GM18499 (cell line): ENCODE measurements at regions not wholly inside any gene's neighbourhood (a gene's known extent, or its start where the extent isn't known, plus 50 kb on each side); places are given as distances from the start of the nearest gene placed in this dataset.
A peak's percentile ranks its signal among the peaks of the same experiment; 100 is the strongest.
"Not testable (repeated sequence)": the region's sequence is repeated elsewhere in the genome, so short reads cannot be mapped to it uniquely, and the experiment has no call there.

Experiments
- ATAC-seq: cut with Tn5 transposase; IDR thresholded peaks from one replicate; pipeline ENCODE4 v1.9.1; 2021; ENCODE audit warnings: moderate number of reproducible peaks; ENCODE audit not compliant: insufficient read depth, unreplicated experiment

DNA sequence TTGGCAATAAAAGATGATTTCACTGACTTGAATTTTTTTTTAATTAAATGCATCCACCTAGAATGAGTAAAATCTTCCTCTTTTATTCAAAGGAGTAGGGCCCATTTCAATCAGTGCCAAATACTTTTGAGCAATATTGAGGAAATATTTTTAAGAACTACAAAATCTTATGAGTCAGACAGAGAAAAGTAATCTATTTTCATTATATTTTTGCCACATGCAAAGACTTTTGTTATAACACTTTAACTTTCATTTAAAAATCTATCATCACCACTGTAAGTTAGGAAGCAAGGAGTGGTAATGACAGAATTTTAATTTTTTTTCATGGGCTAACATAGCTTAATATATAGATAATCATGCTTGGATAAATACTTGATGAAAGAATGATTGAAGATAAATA lies 345.2 kb upstream of the KITLG start:
- no peak for ATAC-seq

DNA sequence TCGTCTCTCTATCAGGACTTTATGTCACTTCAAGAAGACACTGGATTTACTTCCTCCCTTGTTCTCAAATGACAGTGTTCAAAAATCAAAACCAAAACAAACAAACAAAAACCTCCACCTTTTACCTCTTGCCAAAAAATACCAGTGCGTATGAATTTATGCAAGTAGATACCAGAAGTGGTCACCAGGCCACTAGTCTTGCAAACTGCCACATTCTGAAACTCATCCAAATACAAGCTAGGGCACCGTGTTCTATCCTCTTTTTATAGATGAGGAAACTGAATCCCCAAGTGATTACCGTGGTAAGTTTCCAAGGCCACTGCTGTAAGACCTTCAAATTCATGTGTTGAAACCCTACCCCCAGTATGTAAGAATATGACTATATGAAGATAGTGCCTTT lies 343.9 kb upstream of the KITLG start:
- no peak for ATAC-seq

DNA sequence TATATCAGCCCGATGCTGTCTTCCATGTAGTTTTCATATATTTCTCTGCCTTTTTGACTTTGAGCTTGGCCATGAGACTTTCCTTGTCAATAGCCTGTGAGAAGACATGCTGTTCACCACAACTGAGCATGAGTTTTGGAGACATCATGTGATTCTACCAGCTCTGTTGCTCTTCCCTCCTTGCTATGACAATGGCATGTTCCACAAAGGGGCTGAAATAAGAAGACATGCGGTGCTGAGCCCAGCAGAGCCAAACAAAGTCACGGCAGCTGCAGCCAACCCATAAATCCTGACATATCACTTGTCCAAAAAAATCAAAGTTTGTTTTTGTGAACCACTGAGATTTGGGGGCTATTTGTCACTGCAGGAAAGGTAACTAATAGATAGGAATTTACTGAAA lies 343.4 kb upstream of the KITLG start:
- ATAC-seq: no peak

DNA sequence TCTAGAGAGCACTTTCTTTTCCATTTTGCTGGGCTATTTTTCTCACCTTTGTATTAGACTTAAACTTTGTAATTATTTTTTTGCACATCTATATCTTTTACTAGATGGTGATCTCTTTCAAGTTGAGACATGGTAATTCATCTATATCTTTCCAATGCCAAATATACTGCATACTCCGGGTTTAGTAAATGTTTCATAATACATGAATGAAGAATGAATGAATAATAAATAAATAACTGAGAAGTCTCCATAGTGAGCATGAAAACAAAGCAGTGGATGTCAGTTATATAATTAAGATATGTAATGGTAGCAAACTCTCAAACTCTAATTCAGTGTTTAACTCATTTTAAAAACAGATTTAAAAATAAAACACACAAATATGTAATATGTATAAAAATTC lies 342.5 kb upstream of the KITLG start:
- ATAC-seq: no peak

DNA sequence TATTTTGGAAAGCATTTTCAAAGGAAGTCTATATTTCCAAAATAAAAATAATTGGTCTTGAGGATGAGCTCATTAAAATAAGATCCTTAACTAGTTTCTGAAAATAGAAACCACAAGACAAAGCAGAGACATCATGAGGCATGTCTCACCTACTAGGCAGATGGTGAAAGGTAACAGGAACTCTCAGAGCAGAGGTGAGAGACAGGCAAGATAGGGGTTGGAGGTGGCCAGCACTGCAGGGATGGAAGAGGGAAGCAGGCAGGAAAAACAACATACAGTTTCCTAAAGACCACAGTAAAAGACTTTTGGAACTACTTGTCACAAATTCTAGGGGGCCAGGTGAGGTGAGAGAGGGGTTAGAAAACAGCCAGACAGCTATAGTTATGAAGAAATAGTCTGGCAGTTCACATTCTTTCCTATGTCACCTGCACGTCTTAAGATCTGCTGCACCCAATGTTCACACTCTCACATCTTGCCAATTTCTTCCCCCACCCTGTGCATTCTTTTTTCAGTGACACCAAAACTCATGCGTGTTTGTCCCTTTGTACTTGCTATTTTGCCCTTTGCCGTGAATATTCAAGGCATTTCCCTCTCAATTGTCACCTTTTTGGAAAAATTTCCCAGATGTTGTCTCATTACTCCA lies 341.7 kb upstream of the KITLG start:
- no peak for ATAC-seq

DNA sequence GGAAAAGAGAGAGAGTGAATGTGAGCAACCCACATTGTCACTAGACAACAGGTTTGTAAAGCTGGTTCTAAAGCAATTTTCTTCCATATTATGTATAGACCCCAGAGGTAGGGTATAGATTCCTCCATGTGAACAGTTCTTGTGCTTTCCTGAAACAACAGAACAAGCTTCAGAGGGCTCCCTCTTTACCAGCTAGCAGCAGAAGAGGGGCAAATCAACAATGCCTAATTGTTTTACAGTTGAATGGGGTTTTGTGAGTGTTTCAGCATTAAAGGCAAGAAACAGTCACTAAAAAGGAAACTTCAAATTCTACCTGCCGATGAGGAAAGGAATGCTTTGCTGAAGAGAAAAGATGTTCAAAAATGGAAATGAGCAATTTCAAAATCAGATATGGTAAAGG lies 341.2 kb upstream of the KITLG start:
- ATAC-seq: no peak

DNA sequence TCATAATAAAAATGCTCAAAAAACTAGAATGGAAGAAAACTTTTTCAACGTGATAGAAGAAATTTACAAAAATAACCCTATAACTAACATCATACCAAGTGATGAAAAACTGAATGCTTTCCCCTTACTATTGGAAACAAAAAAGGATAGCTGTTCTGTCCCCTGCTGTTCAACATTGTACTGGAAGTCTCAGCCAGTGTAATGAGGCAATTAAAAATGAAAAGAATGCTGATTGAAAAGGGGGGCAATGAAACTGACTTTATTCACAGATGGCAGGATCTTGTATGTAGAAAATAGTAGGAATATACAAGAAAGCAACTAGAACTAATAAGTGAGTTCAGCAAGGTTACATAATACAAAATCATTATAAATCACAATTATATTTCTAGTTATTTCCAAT lies 337.9 kb upstream of the KITLG start:
- ATAC-seq: no peak

DNA sequence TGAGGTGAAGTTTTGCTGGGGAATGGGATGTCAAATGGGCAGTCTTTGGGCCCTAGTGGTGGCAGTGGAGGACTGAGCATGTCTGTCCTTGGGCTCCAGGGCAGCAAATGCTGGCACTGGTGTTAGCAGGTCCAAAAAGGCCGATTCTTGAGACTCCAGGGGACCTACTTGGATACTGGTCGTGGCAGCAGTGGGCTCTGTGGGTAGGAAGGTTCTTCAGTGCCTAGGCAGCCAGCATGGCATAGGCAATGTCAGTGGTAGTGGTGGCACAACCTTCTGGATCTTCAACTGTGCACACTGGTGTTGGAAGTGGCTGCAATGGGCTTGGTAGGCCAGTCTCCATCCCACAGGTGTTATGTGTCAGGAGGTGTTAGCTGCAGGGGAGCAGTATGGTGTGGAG lies 334.7 kb upstream of the KITLG start:
- no peak for ATAC-seq

DNA sequence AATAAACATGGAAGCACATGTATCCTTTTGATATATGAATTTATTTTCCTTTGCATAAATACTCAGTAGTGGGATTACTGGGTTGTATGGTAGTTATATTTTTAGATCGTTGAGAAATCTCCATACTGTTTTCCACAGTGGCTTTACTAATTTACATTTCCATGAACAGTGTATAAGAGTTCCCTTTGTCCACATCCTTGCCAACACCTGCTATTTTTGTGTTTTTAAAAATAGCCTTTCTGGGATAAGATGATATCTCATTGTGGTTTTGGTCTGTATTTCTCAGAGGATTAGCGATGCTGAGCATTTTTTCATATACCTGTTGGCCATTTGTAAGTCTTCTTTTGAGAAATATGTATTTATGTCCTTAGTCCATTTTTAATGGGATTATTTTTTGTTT lies 329.2 kb upstream of the KITLG start:
- ATAC-seq: no peak

DNA sequence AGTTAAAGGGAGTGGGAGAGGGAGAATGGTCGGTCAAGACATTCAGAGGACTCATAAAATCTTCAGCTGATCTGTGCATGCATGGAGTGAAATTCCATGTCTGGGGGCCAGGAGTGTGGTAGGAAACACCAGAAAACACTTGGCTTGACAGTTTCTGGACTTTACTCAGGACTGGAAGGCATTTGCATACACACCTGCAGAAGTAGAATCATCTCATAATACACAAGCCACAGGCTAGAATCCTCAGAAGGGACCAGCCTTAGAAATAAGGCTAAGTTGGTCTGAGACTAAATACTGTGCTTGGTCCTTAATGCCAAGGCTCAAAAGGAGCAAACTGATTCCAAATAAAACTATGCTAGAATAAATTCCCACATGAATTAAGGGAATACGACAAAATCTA lies 328.1 kb upstream of the KITLG start:
- ATAC-seq: no peak

DNA sequence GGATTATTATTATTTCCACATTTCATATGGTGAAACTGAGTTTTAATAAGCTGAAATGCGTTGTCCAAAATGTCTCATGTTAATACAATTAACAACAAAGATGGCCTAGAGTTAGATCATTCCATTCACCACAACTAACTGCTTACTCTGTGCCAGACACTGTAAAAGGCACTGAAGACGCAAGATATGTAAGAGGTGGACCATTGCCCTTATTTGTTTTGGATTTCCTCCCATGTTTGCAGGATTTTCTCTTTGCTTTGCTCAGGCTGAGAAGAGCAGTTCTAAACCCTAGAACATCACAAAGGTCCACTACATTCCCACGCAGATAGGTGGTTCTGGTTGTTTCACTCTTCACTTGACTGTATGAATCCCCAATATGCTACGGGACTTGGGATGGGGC lies 324.4 kb upstream of the KITLG start:
- ATAC-seq: no peak

DNA sequence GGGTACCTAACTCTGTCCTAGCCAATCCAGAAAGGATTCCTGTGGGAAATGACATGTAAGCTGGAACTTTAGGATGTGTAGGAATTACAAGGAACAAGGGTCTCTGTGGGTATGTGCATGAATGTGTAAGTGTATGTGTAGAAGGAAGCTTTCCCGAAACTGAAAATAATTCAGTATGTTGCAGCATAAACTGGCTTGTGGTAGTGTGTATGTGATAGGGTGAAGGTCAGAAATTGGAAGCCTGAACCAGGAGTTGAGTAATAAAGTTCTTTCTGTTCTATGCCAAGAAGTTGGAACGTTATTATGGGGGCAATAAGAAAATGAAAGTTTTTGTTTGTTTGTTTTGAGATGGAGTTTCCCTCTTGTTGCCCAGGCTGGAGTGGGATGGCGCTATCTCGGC lies 323.1 kb upstream of the KITLG start:
- no peak for ATAC-seq

DNA sequence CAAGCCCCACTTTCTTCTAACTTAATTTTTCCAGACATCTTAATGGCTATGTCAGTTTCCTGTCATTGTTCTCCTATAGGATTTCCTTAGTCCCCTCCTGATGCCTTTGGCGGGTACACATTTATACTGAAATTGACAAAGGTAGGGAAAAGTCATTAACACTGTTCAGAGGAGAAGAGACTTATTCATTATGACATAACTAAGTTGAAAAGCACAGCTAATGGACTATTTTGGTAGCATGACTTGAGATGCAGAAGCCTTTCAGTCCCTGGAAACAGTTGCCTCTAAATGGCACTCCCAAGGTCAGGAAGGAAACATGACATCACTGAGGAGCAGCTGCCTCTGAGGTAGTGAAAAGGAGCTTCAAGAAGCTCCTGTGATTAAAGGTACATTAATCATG lies 317.5 kb upstream of the KITLG start:
- no peak for ATAC-seq

DNA sequence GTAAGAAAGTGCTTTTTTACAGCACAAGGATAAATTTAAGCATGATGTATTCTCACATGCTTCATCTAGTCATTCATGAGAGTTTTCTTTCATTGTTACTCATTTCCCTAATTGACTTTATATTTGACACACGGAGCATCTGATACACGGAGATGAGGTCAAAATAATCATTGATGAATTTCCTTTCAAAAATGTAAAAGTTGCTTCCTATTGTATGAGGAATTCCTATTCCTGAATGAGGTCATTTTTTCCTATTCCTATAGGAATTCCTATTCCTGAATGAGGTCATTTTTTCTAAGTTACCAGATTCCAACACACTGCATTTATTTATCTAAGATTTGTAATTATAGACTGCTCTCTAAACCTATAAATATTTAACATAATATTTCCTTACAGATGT lies 316.7 kb upstream of the KITLG start:
- no peak for ATAC-seq

DNA sequence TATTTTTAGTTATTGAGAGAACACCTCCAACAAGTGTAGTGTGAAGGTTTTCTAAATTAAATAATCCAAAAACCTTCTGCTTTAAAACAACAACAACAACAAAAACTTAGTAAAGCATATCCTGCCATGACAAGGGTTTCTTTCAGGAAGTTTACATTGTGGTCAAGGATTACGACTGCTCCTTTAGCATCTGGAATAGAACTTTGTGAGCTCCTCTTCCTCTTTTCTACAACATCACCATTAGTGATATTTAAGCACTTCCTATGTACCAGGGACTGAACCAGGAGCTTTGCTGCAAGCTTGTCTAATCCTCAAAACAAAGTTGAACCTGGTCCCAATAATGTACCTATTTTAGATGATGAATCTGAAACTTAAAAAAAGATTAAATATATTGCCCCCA lies 315.4 kb upstream of the KITLG start:
- ATAC-seq: no peak

DNA sequence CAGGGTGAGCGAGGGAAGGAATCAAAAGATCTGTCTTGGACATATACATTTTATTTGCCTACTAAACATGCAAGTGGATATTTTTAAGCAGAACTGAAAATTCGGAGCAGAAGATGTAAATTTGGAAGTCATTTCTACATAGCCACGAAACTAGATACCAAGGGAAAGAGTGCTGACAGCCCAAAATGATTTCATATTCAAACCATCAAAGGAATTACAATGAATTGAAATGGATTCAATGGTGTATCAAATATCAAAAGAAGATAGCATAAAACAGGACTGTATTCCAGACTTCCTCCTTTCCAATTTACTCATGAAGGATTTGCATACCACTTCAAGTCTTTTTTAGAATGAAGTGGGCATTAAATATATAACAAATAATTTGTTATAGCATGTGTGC lies 313.5 kb upstream of the KITLG start:
- ATAC-seq: no peak

DNA sequence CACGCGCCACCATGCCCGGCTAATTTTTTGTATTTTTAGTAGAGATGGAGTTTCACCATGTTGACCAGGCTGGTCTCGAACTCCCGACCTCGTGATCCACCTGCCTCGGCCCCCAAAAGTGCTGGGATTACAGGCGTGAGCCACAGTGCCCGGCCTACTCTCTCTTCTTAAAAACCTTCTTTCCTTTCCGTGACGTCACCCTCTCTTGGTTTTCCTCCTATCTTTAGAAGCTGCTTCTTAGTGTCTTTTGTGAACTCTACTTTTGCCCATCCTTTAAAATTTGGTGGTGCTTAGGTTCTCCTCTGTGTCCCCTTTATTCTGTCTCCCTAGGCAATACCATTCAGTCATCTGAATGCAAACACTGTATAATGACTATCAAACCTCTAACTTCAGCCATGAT lies 311.2 kb upstream of the KITLG start:
- ATAC-seq: not testable (repeated sequence)

DNA sequence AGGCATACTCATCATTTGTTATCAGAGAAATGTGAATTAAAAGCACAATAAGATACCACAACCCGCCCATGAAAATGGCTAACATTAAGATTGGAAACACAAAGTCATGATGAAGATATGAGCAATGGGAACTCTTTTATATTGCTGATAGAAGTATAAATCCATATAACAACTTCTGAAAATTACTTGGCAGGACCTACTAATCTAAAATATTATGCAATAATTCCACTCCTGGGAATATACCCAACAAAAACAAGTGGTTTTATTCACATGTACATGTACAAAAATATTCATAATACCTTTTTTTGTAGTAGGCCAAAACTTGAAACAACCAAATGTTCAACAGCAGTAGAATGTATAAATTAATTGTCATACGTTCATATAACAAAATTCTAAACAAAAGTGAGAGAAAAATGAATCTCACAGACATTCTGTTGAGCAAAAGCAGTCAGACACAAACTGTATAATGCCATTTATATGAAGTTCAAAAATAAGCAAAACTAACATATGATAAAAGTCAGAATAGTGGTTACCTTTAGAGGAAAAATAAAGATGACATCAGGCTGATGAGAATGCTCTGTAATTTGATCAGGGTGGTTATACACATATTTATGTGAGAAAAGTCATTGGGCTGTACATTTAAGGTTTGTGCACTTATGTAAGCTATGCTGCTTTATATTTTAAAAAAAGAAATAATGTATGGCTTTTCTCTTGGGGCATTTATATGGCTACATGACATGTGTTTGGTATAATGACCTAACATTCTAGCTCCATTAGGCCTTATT lies 309.2 kb upstream of the KITLG start:
- no peak for ATAC-seq

DNA sequence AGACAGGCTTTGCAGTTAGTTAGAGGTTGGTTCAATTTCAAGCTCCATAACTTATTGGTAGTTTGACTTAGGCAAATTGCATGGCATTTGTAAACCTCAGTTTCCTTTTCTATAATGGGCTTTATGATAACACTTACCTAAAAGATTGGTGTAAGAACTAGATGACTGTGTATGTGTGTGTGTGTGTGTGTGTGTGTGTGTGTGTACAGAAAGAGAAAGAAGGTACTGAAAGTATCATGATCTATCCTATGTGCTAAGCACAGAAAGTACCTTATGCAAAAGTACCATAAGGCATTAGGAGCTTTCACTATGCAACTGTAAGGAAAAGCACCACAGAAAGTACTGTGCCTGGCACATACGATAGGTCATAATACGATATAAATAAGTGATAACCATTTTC lies 304.3 kb upstream of the KITLG start:
- peak; percentile 71 for ATAC-seq

DNA sequence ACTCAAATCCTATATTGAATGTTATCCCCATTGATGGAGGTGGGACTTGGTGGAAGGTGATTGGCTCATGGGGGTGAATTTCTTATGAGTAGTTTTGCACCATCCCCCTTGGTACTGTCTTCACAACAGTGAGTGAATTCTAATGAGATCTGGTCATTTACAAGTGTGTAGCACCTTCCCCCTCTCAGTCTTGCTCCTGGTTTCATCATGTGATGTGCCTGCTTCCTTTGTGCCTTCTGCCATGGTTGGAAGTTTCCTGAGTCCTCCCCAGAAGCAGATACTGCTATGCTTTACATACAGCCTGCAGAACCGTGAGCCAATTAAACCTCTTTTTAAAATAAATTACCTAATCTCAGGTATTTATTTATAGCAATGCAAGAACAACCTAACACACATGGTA lies 302.4 kb upstream of the KITLG start:
- no peak for ATAC-seq

DNA sequence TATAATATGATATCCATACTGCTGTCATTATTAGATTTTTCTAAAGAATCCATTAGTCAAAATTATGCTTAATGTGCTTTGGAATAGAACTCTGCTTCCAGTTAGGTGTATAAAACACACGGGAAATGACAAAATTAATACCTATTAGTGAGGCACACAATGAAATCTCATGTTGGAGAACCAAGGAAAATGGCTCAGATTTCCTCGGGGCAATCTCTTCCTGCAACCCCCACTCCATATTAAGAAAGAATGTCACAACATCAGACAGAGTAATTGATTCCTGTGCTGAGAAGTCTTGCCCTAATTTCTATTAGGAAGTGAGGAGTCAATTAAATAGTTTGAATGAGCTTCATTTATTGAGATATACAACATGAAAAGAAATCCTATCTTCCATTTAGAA lies 299.8 kb upstream of the KITLG start:
- no peak for ATAC-seq

DNA sequence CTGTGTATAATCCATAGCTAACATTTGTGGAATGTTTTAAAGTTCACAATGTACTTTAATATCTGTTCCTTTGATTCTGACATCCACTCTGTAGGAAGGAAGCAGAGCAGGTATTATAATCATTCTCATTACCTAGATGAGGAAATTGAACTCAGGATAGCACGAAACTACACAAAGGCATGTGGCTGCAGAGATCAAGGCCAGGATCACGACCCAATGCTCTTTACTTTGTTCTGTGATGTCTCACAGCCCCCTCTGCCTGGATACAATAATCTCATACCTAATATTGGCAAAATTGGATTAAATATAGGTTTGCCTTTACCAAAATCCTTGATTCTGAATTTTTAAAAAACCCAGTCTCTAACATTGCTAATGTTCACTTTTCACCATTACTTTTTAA lies 298.0 kb upstream of the KITLG start:
- ATAC-seq: no peak
